ENCODE measurements at regions not wholly inside any gene's neighbourhood (a gene's known extent, or its start where the extent isn't known, plus 50 kb on each side); places are given as distances from the start of the nearest gene placed in this dataset.

DNA sequence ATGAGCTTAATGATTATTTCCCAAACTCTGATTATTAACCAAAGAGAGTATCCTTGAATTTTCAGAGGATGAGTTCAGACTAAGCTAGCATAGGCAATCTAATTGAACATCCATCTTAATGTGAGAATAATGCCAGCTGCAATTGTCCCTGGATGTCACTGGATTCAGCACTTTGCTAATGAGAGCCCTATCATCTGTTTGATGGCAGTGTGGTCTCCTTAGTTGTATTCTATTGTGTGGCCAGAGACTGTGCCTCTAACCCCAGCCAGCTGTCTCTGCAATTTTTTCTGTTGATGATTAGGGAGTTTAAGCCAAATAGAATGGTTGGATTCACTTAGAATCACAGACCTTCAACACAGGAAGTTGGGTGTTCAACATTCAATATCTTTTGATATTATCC lies 1249.5 kb downstream of the FAM181B start:
- intact Hi-C loops (cut with micrococcal nuclease): no loop called here
- BruUV-seq (replicated peaks): no TSS peak
- DNase-seq: no peak

DNA sequence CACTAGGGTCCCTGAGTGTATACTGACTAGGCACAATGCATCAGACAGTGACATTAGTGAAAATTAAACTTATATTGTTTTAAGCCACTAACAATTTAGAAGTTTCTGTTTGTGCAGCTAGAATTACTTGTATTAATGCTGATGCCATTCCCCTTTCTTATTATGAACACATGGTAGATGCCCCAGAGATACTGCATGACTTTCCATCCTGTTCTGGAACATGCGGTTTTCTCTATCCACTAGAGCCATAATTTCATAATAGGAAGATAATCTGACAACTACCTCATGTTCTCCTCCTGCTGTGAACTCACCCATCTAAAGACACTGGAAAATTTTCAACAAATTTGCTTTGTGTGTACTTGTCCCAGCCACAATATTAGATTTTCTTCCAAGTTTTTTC lies 1256.4 kb downstream of the FAM181B start:
- Histone ChIP-seq H3K79me2 (ENCODE audit: low read length) (no peaks in the 10 kb centered on the region), H2AFZ (ENCODE audit: low read length) (no peak overlapping the region), H4K20me1 (ENCODE audit: low read length) (no peaks in the 10 kb centered on the region), H3K9me2 (replicated peaks; ENCODE audit: low read length) (no peaks in the 10 kb centered on the region), H3K36me3 (ENCODE audit: low read depth, low read length) (no peaks in the 10 kb centered on the region), H3K9me3 (ENCODE audit: low read length) (peaks cover 38% of the 10 kb centered on the region), H3K27me3 (ENCODE audit: low read length) (no peaks in the 10 kb centered on the region), H3K4me2 (ENCODE audit: low read length) (no peak overlapping the region), H3K4me1 (ENCODE audit: insufficient read depth, low read length) (no peaks in the 10 kb centered on the region), H3F3A (ENCODE audit: low read length, unreplicated experiment) (no peaks in the 10 kb centered on the region), H3K9ac (ENCODE audit: low read length) (no peak overlapping the region), H3K27ac (ENCODE audit: low read length) (no peak overlapping the region), H3K4me3 (ENCODE audit: low read length) (no peak overlapping the region)
- intact Hi-C loops (cut with micrococcal nuclease): no loop called here
- ATAC-seq: no peak
- no TSS peak for BruUV-seq (replicated peaks)
- DNase-seq: no peak
- ChIA-PET POLR2A (ENCODE audit: unreplicated experiment) (no interaction called here), CTCF (no interaction called here)
- TF ChIP-seq, protein P1, sequence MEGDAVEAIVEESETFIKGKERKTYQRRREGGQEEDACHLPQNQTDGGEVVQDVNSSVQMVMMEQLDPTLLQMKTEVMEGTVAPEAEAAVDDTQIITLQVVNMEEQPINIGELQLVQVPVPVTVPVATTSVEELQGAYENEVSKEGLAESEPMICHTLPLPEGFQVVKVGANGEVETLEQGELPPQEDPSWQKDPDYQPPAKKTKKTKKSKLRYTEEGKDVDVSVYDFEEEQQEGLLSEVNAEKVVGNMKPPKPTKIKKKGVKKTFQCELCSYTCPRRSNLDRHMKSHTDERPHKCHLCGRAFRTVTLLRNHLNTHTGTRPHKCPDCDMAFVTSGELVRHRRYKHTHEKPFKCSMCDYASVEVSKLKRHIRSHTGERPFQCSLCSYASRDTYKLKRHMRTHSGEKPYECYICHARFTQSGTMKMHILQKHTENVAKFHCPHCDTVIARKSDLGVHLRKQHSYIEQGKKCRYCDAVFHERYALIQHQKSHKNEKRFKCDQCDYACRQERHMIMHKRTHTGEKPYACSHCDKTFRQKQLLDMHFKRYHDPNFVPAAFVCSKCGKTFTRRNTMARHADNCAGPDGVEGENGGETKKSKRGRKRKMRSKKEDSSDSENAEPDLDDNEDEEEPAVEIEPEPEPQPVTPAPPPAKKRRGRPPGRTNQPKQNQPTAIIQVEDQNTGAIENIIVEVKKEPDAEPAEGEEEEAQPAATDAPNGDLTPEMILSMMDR (conservative IDR thresholded peaks at IDR 0.05; ENCODE audit: low read depth, low read length): no peak
- TF ChIP-seq EZH2phosphoT487 (IDR thresholded peaks at IDR 0.05; ENCODE audit: borderline replicate concordance, low read length): no peak

More for the DNA sequence above, 1249.5 kb downstream of the FAM181B start:
- TF ChIP-seq EZH2 (IDR thresholded peaks at IDR 0.05; ENCODE audit: low read length, unreplicated experiment) (no peak), EZH2phosphoT487 (IDR thresholded peaks at IDR 0.05; ENCODE audit: borderline replicate concordance, low read length) (no peak)
- TF ChIP-seq, protein P1 (conservative IDR thresholded peaks at IDR 0.05; ENCODE audit: low read depth, low read length): no peak
- Histone ChIP-seq H3K4me1 (ENCODE audit: insufficient read depth, low read length) (no peaks in the 10 kb centered on the region), H3K36me3 (ENCODE audit: low read depth, low read length) (no peaks in the 10 kb centered on the region), H3K27me3 (ENCODE audit: low read length) (no peaks in the 10 kb centered on the region), H4K20me1 (ENCODE audit: low read length) (no peaks in the 10 kb centered on the region), H3K79me2 (ENCODE audit: low read length) (no peaks in the 10 kb centered on the region), H3K9me2 (replicated peaks; ENCODE audit: low read length) (no peaks in the 10 kb centered on the region), H3K9ac (ENCODE audit: low read length) (no peak overlapping the region), H3K4me2 (ENCODE audit: low read length) (no peak overlapping the region), H3F3A (ENCODE audit: low read length, unreplicated experiment) (no peaks in the 10 kb centered on the region), H3K4me3 (ENCODE audit: low read length) (no peak overlapping the region), H3K9me3 (ENCODE audit: low read length) (peaks cover 17% of the 10 kb centered on the region), H3K27ac (ENCODE audit: low read length) (no peak overlapping the region), H2AFZ (ENCODE audit: low read length) (no peak overlapping the region)
- ChIA-PET CTCF (no interaction called here), POLR2A (ENCODE audit: unreplicated experiment) (no interaction called here)
- no peak for ATAC-seq

DNA sequence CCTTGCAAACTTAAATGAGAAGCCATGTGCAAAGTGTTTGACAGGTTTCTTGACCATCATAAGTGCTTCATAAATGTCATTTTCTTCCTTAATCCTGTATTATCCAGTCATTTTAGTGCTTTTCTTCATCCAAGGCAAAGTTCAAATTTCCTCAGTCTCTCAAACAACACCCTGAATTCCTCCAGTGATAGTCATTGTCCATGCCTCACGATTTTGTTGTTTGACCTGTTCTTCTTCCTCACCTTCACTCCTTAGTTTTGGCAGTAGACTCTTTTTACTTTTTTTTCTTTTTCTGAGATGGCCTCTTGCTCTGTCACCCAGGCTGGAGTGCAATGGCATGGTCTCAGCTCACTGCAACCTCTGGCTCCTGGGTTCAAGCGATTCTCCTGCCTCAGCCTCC lies 1257.3 kb downstream of the FAM181B start:
- H3K4me1 ChIP-seq (ENCODE audit: insufficient read depth, low read length): no peaks in the 10 kb centered on the region
- no peaks in the 10 kb centered on the region for H3K36me3 ChIP-seq (ENCODE audit: low read depth, low read length)
- no peak overlapping the region for H3K9ac ChIP-seq (ENCODE audit: low read length)
- ChIA-PET CTCF (no interaction called here), POLR2A (ENCODE audit: unreplicated experiment) (no interaction called here)
- TF ChIP-seq, protein P1 (conservative IDR thresholded peaks at IDR 0.05; ENCODE audit: low read depth, low read length): no peak
- TF ChIP-seq EZH2phosphoT487 (IDR thresholded peaks at IDR 0.05; ENCODE audit: borderline replicate concordance, low read length) (no peak), EZH2 (IDR thresholded peaks at IDR 0.05; ENCODE audit: low read length, unreplicated experiment) (no peak)
- ATAC-seq: no peak
- no peaks in the 10 kb centered on the region for H3K27me3 ChIP-seq (ENCODE audit: low read length)
- no peaks in the 10 kb centered on the region for H3K79me2 ChIP-seq (ENCODE audit: low read length)
- no peaks in the 10 kb centered on the region for H3K9me2 ChIP-seq (replicated peaks; ENCODE audit: low read length)
- no peak for DNase-seq
- no peaks in the 10 kb centered on the region for H4K20me1 ChIP-seq (ENCODE audit: low read length)
- intact Hi-C loops (cut with micrococcal nuclease): no loop called here
- H3K27ac ChIP-seq (ENCODE audit: low read length): no peak overlapping the region
- H3K9me3 ChIP-seq (ENCODE audit: low read length): peaks cover 38% of the 10 kb centered on the region
- no peak overlapping the region for H3K4me3 ChIP-seq (ENCODE audit: low read length)
- no peak overlapping the region for H3K4me2 ChIP-seq (ENCODE audit: low read length)
- no peak overlapping the region for H2AFZ ChIP-seq (ENCODE audit: low read length)
- H3F3A ChIP-seq (ENCODE audit: low read length, unreplicated experiment): no peaks in the 10 kb centered on the region
- no TSS peak for BruUV-seq (replicated peaks)

Measured in PC-3 (cell line).